HT-29 (cell line): ENCODE measurements at regions not wholly inside any gene's neighbourhood (a gene's known extent, or its start where the extent isn't known, plus 50 kb on each side); places are given as distances from the start of the nearest gene placed in this dataset.
"Not testable (repeated sequence)": the region's sequence is repeated elsewhere in the genome, so short reads cannot be mapped to it uniquely, and the experiment has no call there.

Experiments used
- DNase-seq: peaks from one replicate; pipeline ENCODE4 v3.0.0-alpha.2; 2015; ENCODE audit warnings: low spot score

- no peak for DNase-seq
Measured at GRCh38 chr11:92605667-92606066, 363.8 kb upstream of the MTNR1B start.

- DNase-seq: no peak
Measured at GRCh38 chr11:92607969-92608722, 361.3 kb upstream of the MTNR1B start.

DNA sequence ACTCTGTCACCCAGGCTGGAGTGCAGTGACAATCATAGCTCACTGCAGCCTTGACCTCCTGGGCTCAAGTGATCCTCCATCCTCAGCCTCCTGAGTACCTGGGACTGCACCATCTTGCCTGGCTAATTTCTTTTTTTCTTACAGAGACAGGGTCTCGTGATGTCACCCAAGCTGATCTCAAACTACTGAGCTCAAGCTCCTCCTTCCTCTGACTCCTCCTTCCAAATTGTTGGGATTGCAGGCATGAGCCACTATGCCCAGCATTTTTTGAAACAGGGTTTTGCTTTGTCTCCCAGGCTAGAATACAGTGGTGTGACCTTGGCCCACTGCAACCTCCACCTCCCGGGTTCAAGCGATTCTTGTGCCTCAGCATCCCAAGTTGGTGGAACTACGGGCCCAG, 358.3 kb upstream of the MTNR1B start:
- no peak for DNase-seq

GRCh38 chr11:92618020-92618419, 351.4 kb upstream of the MTNR1B start:
- not testable (repeated sequence) for DNase-seq

DNA sequence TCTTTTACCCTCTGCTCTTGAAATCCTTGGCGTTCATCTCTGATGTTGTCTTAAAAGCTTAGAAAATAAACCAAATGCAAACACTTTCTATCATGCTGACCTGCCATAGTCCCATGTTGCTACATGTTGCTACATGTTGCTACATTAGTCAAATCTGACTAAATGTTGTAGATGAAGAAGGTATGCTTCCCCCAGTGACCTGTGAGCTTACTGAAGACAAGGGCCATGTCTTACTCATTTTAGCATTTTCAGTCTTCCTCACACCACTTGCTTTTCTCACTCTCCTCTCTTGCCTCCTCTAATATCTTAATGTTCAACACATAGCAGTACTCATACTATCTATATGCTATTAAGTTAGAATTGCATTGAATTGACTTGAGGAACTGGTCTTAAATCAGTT, 346.4 kb upstream of the MTNR1B start:
- no peak for DNase-seq

GRCh38 chr11:92625894-92626293, 343.6 kb upstream of the MTNR1B start:
- no peak for DNase-seq

- DNase-seq: no peak
Measured at GRCh38 chr11:92626624-92627023, 342.8 kb upstream of the MTNR1B start.

DNA sequence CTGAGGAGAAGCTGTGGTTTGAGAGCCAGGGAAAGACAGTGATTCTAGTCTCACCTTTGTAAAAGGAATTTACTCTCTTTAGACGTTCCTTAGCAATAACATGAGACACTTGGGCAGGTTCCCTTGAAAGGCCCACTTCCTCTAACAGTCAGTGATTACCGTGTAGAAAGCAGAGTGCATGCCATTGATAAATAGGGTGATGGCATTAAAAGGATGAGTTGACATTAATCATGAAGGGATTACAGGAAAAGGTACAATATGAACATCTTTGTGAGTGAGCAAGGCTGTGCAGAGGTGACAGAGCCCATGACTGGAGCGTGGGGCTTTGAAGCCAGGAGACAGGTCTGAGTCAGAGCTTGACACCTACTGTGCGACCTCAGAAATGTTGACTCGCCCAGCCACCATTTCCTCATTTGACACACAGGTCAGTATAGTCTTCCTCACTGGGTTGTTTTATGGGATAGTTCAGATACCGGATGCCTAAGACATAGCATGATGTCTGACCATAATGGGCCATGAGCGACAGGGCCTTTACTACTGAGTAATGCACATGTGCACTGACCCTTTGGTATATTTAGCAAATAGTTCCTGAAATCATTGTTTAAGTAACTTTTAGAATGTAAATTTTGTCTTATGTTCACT, 341.7 kb upstream of the MTNR1B start:
- no peak for DNase-seq

- no peak for DNase-seq
Measured at GRCh38 chr11:92628401-92629292, 340.8 kb upstream of the MTNR1B start.

DNA sequence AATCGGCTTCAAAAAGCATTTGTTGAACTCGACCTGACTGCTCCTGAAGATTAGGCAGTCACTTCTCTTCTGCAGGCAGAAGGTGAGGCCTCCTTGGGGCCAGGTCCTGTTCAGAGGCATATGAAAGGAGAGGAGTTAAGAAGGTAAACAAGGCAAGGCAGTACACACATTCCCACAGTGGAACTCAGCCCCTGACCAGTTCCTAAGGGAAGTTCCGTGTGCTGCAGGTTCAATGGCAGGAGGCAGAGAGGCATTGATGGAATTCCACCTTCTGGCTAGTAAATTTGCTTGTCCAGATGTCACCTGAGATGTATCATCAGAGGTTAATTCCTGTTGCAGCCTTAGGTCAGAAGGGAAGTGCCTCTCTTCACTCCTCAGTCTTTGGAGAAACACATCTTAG, 337.0 kb upstream of the MTNR1B start:
- no peak for DNase-seq

- no peak for DNase-seq
Measured at GRCh38 chr11:92633820-92634219, 335.6 kb upstream of the MTNR1B start.

GRCh38 chr11:92636543-92637188, 332.8 kb upstream of the MTNR1B start:
- DNase-seq: no peak

DNA sequence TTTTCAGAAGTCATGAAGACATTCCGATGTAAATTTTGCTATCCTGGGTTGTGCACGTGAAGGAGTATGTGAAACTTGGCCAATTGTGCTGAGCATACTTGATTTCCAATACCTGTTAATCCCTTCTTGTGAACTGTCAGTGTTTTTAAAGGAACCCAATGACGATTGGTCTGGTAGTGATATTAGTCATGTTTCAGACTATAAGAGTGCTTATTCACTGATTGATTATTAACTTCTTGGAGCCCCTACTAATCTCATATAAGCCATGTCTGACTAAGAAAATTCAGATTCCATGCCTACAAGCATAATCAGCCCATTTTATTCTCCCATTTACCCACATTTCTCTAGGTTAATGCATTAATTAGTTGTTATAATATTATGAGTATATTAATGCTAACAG, 330.8 kb upstream of the MTNR1B start:
- DNase-seq: no peak

- no peak for DNase-seq
Measured at GRCh38 chr11:92642177-92642931, 327.1 kb upstream of the MTNR1B start.

GRCh38 chr11:92643827-92644226, 325.6 kb upstream of the MTNR1B start:
- DNase-seq: no peak

DNA sequence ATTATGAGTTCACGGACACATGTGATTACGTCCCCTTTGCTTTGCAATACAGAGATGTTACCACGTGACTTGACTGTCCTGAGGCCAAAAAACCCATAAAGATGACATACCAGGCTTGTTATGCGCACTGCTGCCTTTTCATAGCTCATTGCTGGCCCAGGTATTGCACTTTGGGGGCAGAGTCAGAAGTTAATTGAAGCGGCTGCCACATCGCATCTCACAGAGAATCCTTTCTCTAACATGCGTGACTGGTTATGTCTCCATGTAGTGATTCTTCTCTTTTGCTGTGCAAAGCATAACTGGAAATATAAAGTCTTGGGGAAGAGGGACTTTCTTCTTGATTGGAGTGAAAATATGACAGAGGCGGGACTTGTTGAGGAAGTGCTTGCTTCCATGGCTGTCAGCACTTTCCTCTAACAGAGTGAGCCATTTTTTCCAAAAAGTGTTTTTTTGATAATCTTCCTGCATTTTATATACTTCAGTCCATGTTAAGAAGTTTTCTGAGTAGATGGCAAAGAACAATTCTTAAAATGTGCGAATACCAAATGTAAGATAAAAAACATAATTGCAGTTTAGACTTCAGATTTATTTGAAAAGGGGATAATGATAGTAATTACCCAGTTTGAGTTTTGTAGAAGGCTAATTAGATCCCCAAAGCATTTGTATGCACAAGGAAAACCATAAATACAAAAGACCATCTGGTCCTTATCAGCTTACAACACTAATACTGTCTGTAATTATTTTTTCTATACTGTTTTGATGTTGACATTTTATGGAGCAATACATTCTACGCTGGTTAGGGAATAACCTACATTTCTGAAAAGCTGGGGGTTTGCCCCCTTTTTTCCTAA, 324.6 kb upstream of the MTNR1B start:
- DNase-seq: no peak

DNA sequence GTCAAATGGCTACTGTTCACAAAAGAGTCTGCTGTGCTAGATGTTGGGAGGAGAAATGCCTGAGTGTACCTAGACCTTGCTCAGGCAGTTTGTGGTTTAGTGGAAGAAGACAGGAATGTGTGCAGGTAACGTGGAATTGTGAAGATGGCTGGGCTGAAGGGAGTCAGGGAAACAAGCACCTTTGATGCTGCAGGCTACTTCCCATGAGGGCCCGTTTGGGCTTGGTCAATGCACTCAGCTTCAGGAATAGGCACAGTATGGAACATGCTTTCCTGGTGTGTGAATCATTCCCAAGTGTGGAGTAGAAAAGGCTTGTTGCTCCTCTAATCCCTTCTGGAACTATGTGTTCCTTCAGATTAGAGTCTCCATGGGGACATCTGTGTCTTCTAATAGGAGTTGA, 318.3 kb upstream of the MTNR1B start:
- no peak for DNase-seq

GRCh38 chr11:92653454-92653853, 316.0 kb upstream of the MTNR1B start:
- no peak for DNase-seq

GRCh38 chr11:92656783-92657182, 312.7 kb upstream of the MTNR1B start:
- no peak for DNase-seq

- no peak for DNase-seq
Measured at GRCh38 chr11:92657226-92657625, 312.2 kb upstream of the MTNR1B start.
